ENCODE measurements at regions not wholly inside any gene's neighbourhood (a gene's known extent, or its start where the extent isn't known, plus 50 kb on each side); places are given as distances from the start of the nearest gene placed in this dataset.

GRCh38 chr13:107574517-107575210 lies 640.7 kb downstream of the LIG4 start:
- no peak for TF ChIP-seq GLI4 (tag by site-specific recombination; IDR thresholded peaks at IDR 0.05)
- TF ChIP-seq ZNF133 (tag by site-specific recombination; IDR thresholded peaks at IDR 0.05): no peak
- no peak for TF ChIP-seq ZNF549 (tag by site-specific recombination; IDR thresholded peaks at IDR 0.05)
- no peak for TF ChIP-seq BCL11A (tag by site-specific recombination; IDR thresholded peaks at IDR 0.05; ENCODE audit: low read depth)
- no peak for TF ChIP-seq CTCF (tag by site-specific recombination; IDR thresholded peaks at IDR 0.05)
- TF ChIP-seq KLF7 (tag by site-specific recombination; IDR thresholded peaks at IDR 0.05; ENCODE audit: borderline replicate concordance): no peak
- TF ChIP-seq ZNF837 (tag by site-specific recombination; IDR thresholded peaks at IDR 0.05): no peak
- TF ChIP-seq ZNF274 (IDR thresholded peaks at IDR 0.05; ENCODE audit: low read length): no peak
- TF ChIP-seq ZNF274 (tag by site-specific recombination; IDR thresholded peaks at IDR 0.05; ENCODE audit: borderline replicate concordance): no peak
- TF ChIP-seq ZNF169 (tag by site-specific recombination; IDR thresholded peaks at IDR 0.05): no peak
- TF ChIP-seq ZNF548 (tag by site-specific recombination; IDR thresholded peaks at IDR 0.05): no peak
- TF ChIP-seq ZSCAN23 (tag by site-specific recombination; IDR thresholded peaks at IDR 0.05): no peak
- TF ChIP-seq ZSCAN5A (tag by site-specific recombination; IDR thresholded peaks at IDR 0.05): no peak
- TF ChIP-seq ZNF138 (tag by site-specific recombination; IDR thresholded peaks at IDR 0.05; ENCODE audit: borderline replicate concordance): no peak
- TF ChIP-seq PBX3 (CRISPR knock-in tag; IDR thresholded peaks at IDR 0.05): no peak
